Epithelial cell of proximal tubule (primary cell): ENCODE measurements at regions not wholly inside any gene's neighbourhood (a gene's known extent, or its start where the extent isn't known, plus 50 kb on each side); places are given as distances from the start of the nearest gene placed in this dataset.

Experiments used
- DNase-seq: peaks from one replicate; pipeline ENCODE4 v3.0.0-alpha.2; 2011; ENCODE audit warnings: low read depth
- H3K4me3 ChIP-seq: 2 replicates; pipeline ENCODE4 v1.5.1; 2011; ENCODE audit warnings: low read depth, mild to moderate bottlenecking, low read length
- TF ChIP-seq, protein P1 (sequence below): conservative IDR thresholded peaks from 2 replicates; pipeline ENCODE4 v1.5.1; 2012; ENCODE audit warnings: low read depth, mild to moderate bottlenecking, low read length

DNA sequence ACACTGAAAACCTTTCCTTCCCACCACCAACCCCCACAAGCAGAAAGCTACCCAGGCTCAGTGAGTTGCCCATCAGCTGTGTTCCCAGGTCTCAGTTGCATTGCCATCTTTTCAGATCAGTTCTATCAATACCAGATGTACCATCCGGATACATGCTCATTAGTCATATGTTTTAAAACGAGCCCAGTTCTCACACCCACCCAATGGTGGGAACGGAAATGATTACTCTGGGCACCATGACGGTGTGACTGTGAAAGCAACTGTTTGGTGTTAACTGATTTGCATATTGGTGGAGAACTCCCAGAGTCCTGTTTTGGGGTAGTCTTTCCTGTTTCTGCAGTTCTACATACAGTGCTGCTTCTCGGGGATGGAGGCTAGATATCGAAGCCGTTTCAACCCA is 212.3 kb downstream of the TRIM36 start:
- H3K4me3 ChIP-seq = no peak overlapping the region
- no peak for DNase-seq
- TF ChIP-seq, protein P1, sequence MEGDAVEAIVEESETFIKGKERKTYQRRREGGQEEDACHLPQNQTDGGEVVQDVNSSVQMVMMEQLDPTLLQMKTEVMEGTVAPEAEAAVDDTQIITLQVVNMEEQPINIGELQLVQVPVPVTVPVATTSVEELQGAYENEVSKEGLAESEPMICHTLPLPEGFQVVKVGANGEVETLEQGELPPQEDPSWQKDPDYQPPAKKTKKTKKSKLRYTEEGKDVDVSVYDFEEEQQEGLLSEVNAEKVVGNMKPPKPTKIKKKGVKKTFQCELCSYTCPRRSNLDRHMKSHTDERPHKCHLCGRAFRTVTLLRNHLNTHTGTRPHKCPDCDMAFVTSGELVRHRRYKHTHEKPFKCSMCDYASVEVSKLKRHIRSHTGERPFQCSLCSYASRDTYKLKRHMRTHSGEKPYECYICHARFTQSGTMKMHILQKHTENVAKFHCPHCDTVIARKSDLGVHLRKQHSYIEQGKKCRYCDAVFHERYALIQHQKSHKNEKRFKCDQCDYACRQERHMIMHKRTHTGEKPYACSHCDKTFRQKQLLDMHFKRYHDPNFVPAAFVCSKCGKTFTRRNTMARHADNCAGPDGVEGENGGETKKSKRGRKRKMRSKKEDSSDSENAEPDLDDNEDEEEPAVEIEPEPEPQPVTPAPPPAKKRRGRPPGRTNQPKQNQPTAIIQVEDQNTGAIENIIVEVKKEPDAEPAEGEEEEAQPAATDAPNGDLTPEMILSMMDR = no peak

DNA sequence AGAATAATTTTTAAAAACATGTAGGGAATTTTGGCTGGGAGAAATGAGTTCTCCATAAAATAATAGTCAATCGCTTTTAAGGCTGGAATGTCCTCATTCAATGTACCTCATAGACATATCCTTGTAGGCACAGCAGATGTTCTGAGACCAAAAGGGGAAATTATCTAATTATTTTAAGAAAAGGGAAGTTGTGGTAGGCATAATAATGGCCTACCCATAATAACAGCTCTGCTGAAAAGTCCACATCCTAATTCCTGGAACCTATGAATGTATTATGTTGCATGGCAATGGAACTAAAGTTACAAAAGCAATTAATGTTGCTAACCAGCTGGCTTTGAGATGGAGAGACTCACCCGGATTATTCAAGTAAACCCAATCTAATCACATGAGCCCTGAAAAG is 216.1 kb downstream of the TRIM36 start:
- no peak for DNase-seq
- H3K4me3 ChIP-seq = no peak overlapping the region
- TF ChIP-seq, protein P1 = no peak

DNA sequence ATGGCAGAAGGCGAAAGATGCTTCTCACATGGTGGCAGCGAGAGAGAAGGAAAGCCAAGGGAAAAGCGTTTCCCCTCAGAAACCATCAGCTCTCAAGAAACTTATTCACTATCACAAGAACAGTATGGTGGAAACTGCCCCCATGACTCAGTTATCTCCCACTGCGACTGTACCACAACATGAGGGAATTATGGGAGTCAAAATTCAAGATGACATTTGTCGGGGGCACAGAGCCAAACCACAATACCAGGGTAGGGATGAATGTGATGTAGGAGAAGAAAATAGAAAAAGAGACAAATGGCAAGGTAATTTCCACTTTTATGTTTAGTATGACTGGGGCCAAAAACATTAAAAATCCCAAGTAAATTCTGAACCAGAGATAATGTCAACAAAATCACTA is 216.8 kb downstream of the TRIM36 start:
- no peak overlapping the region for H3K4me3 ChIP-seq
- DNase-seq = no peak
- TF ChIP-seq, protein P1 = no peak

DNA sequence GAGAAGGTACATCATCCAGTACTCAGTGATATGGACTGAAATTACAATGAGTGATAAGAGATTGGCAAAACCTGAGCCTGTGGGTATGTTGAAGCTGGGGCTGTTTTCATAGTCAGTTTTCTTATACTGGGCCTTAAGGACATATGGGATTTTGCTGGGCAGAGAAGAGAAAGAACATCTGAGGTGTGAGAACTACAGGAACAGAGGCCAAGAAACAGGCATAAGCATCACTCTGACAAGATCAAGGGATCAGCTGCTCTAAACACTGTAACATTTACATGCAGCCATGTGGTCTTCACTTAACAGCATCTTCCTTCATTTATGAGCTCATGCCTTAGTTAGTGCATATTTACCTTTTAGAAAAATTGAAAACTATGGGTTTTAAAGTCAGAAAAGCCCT is 220.0 kb downstream of the TRIM36 start:
- TF ChIP-seq, protein P1 = no peak
- H3K4me3 ChIP-seq = no peak overlapping the region
- DNase-seq = no peak

DNA sequence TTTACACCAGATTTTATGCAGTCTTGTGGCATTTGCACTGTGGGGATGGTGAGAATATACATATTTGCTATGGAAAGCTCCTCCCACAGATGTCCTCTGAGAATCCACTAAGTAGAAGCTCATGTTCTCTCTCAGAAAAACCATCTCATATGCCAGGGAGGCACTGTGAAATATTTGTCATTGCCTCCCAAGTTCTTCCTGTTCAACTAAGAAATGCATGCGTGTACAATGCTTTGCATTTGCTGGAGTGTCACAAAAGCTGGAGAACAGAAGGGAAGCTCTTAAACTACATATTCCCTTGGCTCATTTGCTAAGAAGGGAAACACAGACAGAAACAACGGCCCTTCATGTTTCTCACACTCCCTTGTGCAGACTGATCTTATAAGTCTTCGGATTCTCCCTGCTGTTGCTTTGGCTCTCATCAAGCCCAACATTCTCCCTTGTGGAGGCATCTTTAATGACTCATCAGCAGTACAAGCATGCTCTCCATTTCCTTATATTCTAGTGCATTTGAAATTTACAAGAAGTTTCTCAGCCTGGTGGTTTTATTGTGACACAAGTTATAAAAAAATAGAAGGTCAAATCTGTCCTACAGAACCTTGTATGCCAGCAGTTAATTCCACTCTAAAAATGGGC is 220.6 kb downstream of the TRIM36 start:
- DNase-seq = no peak
- TF ChIP-seq, protein P1 = no peak

DNA sequence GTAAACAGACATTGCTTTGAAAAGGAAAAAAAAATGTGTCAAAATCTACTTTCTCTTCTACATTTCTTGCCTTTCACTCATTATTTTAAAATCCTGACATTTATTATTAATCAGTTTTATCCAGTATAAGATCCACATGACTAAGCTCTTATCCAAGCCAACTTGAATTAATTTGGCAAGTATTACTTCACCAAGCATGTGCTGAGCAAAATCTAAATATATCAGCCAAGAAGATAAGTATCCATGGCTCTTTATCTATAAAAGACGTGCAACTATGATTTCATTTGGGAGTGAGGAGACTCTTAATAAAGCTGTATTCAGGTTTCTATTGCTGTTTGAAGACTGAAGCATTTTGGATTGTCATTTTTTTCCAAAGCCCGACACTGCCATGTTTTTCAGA is 221.3 kb downstream of the TRIM36 start:
- DNase-seq = no peak
- H3K4me3 ChIP-seq = no peak overlapping the region
- TF ChIP-seq, protein P1 = no peak

More for the DNA sequence above, 220.6 kb downstream of the TRIM36 start:
- no peak overlapping the region for H3K4me3 ChIP-seq

DNA sequence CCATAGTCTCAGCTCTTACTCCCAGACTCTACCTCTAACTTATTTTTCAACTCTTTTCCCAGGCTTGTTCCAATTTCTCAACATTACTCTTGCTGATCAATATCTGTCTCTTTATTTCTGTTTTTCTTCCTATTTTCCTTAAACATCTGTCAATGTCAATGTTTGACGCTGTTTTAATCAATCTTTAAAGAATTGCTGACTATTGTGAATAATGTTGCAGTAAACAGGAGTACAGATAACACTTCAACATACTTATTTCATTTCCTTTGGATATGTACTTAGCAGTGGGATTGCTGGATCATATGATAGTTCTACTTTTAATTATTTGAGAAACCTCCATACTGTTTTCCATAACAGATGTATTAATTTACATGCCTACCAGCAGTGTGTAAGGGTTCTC is 229.0 kb downstream of the TRIM36 start:
- TF ChIP-seq, protein P1 = no peak
- H3K4me3 ChIP-seq = no peak overlapping the region
- DNase-seq = no peak
